Body of pancreas (tissue), 4 donors: ENCODE measurements at regions not wholly inside any gene's neighbourhood (a gene's known extent, or its start where the extent isn't known, plus 50 kb on each side); places are given as distances from the start of the nearest gene placed in this dataset.

Experiments used
- ATAC-seq: fragments of 150-250 bp; one replicate; pipeline ENCODE4 v1.9.1; 2016
- DNase-seq, 4 donors: peaks; one replicate each; pipeline ENCODE4 v3.0.0-alpha.2; 2019
- H3K27ac ChIP-seq, 4 donors: fragments of 200-600 bp; sonication (generic); 1 replicate in 3 of 4; 2 replicates in 1 of 4; pipeline versions ENCODE4 v1.5.1 to v1.6.1; 2016 to 2019; ENCODE audit warnings: mild to moderate bottlenecking in 1 of 4, mixed read lengths in 1 of 4, moderate library complexity in 1 of 4
- H3K27me3 ChIP-seq, 2 donors: fragments of 200-600 bp; sonication (generic); one replicate each; pipeline ENCODE4 v1.6.0; 2016; ENCODE audit warnings: mild to moderate bottlenecking in 1 of 2
- H3K36me3 ChIP-seq, 2 donors: fragments of 200-600 bp; sonication (generic); replicated peaks in 1 of 2; 2 replicates each; pipeline ENCODE4 v1.5.1; 2016; ENCODE audit warnings: low read depth in 2 of 2; ENCODE audit not compliant: insufficient read depth in 1 of 2
- H3K4me1 ChIP-seq: fragments of 200-600 bp; sonication (generic); one replicate; pipeline ENCODE4 v1.6.0; 2016
- H3K4me3 ChIP-seq, 2 donors: fragments of 200-600 bp; sonication (generic); 1 replicate in 1 of 2; 2 replicates in 1 of 2; pipeline ENCODE4 v1.5.1; 2016 to 2019
- H3K9me3 ChIP-seq, 3 donors: fragments of 200-600 bp; sonication (generic); 1 replicate in 2 of 3; 2 replicates in 1 of 3; pipeline ENCODE4 v1.5.1; 2016
- POLR2A ChIP-seq, 3 donors: fragments of 450-650 bp; IDR thresholded peaks; one replicate each; pipeline ENCODE4 v1.6.1; 2016; ENCODE audit warnings: antibody characterized with exemption in 3 of 3, mild to moderate bottlenecking in 2 of 3
- WGBS, 2 donors: methylation state at CpG; one replicate each; pipeline ENCODE4 v1.1.5; 2017; 5-methylcytosine and 5-hydroxymethylcytosine counted together
- intact Hi-C: fragments of 100-400 bp; cut with DNase I; formaldehyde crosslinking; loops from one replicate; pipeline ENCODE4 v1.15.1; 2023
- TF ChIP-seq, protein P1 (sequence below), 7 experiments: fragments of 450-650 bp in 4 of 7; fragments of 200-600 bp in 3 of 7; sonication (generic) in 3 of 7; IDR thresholded peaks; one replicate each; pipeline ENCODE4 v1.5.1; 2016 to 2019; ENCODE audit warnings: antibody characterized with exemption in 7 of 7

DNA sequence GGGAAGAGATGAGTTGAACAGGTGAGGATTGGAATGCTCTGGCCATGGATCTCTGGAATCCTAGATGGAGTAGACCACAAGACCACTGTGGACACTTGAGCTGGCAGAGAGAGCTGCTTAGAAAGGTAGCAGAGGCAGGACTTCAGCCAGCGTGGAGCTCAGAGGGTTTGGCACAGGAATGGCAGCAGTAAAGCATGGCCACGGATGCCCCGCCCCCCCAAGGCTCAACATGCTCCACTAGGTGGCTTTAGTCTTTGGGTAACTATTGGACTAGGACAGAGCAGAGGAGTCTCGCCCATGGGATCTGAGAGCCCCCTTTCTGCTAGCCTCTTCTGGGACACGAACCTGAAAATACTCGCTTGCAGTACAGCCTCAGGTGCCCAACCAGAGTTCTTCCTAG is 150.1 kb upstream of the NEIL3 start:
- intact Hi-C loops = no loop called here
- no peak for ATAC-seq
- Histone ChIP-seq H3K36me3 (no peaks in the 10 kb centered on the region), H3K4me1 (no peaks in the 10 kb centered on the region), H3K9me3 (no peaks in the 10 kb centered on the region), H3K27me3 (no peaks in the 10 kb centered on the region), H3K4me3 (no peak overlapping the region), H3K27ac (no peak overlapping the region)
- no peak for DNase-seq
- WGBS, 2 donors = 63 to 86% methylated on average over 4 to 6 of the region's 6 CpGs
- TF ChIP-seq, protein P1, sequence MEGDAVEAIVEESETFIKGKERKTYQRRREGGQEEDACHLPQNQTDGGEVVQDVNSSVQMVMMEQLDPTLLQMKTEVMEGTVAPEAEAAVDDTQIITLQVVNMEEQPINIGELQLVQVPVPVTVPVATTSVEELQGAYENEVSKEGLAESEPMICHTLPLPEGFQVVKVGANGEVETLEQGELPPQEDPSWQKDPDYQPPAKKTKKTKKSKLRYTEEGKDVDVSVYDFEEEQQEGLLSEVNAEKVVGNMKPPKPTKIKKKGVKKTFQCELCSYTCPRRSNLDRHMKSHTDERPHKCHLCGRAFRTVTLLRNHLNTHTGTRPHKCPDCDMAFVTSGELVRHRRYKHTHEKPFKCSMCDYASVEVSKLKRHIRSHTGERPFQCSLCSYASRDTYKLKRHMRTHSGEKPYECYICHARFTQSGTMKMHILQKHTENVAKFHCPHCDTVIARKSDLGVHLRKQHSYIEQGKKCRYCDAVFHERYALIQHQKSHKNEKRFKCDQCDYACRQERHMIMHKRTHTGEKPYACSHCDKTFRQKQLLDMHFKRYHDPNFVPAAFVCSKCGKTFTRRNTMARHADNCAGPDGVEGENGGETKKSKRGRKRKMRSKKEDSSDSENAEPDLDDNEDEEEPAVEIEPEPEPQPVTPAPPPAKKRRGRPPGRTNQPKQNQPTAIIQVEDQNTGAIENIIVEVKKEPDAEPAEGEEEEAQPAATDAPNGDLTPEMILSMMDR (IDR thresholded peaks at IDR 0.05) = no peak
- TF ChIP-seq POLR2A (IDR thresholded peaks at IDR 0.05) = no peak

DNA sequence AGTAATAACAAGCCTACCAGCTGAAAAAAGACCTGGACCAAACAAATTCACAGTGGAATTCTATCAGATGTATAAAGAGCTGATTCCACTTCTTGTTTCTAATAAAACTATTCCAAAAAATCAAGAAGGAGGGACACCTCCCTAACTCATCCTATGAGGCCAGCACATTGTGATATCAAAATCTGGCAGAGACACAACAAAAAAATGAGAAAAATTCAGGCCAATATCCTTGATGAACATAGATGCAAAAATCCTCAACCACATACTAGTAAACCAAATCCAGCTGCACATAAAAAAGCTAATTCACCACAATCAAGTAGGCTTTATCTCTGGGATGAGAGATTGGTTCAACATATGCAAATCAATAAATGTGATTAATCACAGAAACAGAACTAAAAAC is 147.9 kb upstream of the NEIL3 start:
- H3K9me3 ChIP-seq = no peaks in the 10 kb centered on the region
- no peaks in the 10 kb centered on the region for H3K4me1 ChIP-seq
- H3K4me3 ChIP-seq = no peak overlapping the region
- no peak for TF ChIP-seq POLR2A (IDR thresholded peaks at IDR 0.05)
- TF ChIP-seq, protein P1 (IDR thresholded peaks at IDR 0.05) = no peak
- H3K27ac ChIP-seq = no peak overlapping the region
- DNase-seq = no peak
- H3K27me3 ChIP-seq = no peaks in the 10 kb centered on the region
- H3K36me3 ChIP-seq = no peaks in the 10 kb centered on the region
- no peak for ATAC-seq
- intact Hi-C loops = no loop called here

DNA sequence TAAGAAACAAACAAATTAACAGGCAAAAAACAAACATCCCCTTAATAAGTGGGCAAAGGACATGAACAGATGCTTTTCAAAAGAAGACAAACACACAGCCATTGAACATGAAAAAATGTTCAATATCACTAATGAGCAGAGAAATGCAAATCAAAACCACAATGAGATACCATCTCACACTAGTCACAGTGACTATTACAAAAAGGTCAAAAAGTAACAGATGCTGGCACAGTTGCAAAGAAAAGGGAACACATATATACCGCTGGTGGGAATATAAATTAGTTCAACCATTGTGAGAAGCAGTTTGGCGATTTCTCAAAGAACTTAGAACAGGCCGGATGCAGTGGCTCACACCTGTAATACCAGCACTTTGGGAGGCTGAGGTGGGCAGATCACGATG is 146.1 kb upstream of the NEIL3 start:
- no peak overlapping the region for H3K27ac ChIP-seq
- ATAC-seq = no peak
- 86 to 89% methylated on average over 4 of the region's 4 CpGs for WGBS, 2 donors

DNA sequence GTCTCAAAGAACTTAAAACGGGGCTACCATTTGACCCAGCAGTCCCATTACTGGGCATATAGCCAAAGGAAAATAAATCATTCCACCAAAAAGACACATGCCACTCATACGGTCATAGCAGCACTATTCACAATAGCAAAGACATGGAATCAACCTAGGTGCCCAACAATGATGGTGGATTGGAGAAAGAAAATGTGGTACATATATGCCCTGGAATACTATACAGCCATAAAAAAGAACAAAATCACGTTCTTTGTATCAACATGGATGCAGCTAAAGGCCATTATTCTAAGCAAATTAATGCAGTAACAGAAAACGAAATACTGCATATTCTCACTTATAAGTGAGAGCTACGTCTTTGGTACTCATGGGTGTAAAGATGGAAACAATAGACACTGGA is 138.1 kb upstream of the NEIL3 start:
- H3K27ac ChIP-seq = no peak overlapping the region
- TF ChIP-seq, protein P1 (IDR thresholded peaks at IDR 0.05) = no peak
- TF ChIP-seq POLR2A (IDR thresholded peaks at IDR 0.05) = no peak

More for the DNA sequence above, 146.1 kb upstream of the NEIL3 start:
- DNase-seq = no peak
- Histone ChIP-seq H3K4me3 (no peak overlapping the region), H3K27me3 (no peaks in the 10 kb centered on the region), H3K36me3 (no peaks in the 10 kb centered on the region), H3K9me3 (no peaks in the 10 kb centered on the region), H3K4me1 (no peaks in the 10 kb centered on the region)
- intact Hi-C loops = no loop called here
- TF ChIP-seq, protein P1 (IDR thresholded peaks at IDR 0.05) = no peak
- no peak for TF ChIP-seq POLR2A (IDR thresholded peaks at IDR 0.05)

DNA sequence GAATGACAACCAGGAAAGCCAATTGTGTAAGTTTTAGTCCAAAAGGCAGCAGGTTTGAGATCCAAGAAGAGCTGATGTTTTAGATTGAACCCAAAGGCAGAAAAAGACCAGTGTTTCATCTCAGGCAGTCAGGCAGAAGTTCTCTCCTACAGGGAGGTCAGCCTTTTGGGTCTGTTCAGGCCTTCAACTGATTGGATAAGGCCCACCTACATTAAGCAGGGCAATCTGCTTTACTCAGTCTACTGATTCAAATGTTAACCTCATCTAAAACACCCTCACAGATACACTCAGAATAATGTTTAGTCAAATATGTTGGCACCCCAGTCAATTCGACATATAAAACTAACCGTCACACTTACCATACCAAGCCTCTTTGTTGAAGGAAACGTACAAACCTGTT is 134.2 kb upstream of the NEIL3 start:
- Histone ChIP-seq H3K4me1 (no peaks in the 10 kb centered on the region), H3K9me3 (no peaks in the 10 kb centered on the region), H3K36me3 (no peaks in the 10 kb centered on the region), H3K4me3 (no peak overlapping the region), H3K27me3 (no peaks in the 10 kb centered on the region), H3K27ac (no peak overlapping the region)
- TF ChIP-seq POLR2A (IDR thresholded peaks at IDR 0.05) = no peak
- TF ChIP-seq, protein P1 (IDR thresholded peaks at IDR 0.05) = no peak
- intact Hi-C loops = no loop called here
- 81 to 86% methylated on average over 3 of the region's 3 CpGs for WGBS, 2 donors
- DNase-seq (no peak), ATAC-seq (no peak)

More for the DNA sequence above, 138.1 kb upstream of the NEIL3 start:
- Histone ChIP-seq H3K27me3 (no peaks in the 10 kb centered on the region), H3K36me3 (no peaks in the 10 kb centered on the region), H3K9me3 (no peaks in the 10 kb centered on the region), H3K4me3 (no peak overlapping the region), H3K4me1 (no peaks in the 10 kb centered on the region)
- WGBS, 2 donors = 61 to 64% methylated on average over 5 of the region's 5 CpGs
- intact Hi-C loops = no loop called here
- DNase-seq = no peak
- ATAC-seq = no peak
